ENCODE measurements at regions not wholly inside any gene's neighbourhood (a gene's known extent, or its start where the extent isn't known, plus 50 kb on each side); places are given as distances from the start of the nearest gene placed in this dataset.

GRCh38 chr5:125038477-125038876 is 292.0 kb upstream of the ZNF608 start:
- H3K4me3 ChIP-seq (ENCODE audit: low read depth, low read length), result no peak overlapping the region
- no peaks in the 10 kb centered on the region for H3K36me3 ChIP-seq (ENCODE audit: control insufficient read depth, insufficient read depth, low read length)
- no peak for DNase-seq (ENCODE audit: low read depth in 4 of 6, low spot score in 6 of 6)
- no peaks in the 10 kb centered on the region for H3K4me1 ChIP-seq (ENCODE audit: control insufficient read depth, insufficient read depth, low read length)
- WGBS (ENCODE audit: insufficient coverage), result 72% methylated on average over 4 of the region's 5 CpGs
- H3K27ac ChIP-seq (ENCODE audit: low read depth, low read length), result no peak overlapping the region
- no peaks in the 10 kb centered on the region for H3K9me3 ChIP-seq (ENCODE audit: control insufficient read depth, insufficient read depth, low read length)
- H3K27me3 ChIP-seq (ENCODE audit: control insufficient read depth, insufficient read depth, low read length), result no peaks in the 10 kb centered on the region

DNA sequence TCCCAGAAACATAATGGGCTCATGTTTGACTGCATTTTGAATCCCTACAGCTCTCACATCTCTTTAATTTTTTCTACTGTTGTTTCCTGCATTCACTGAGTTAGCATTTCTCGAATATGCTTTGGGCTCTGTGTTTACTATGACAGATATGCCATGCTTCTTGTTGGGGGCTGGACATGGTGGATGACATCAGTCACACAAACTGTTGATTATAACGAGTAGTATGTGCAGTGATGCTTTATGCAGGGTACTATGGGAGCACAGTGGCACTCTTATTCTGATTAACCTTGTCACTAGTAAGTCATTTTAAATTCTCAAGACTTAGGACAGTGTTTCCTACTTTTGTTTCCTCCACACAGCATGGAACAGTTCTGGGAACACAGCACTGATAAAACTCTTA is 295.4 kb upstream of the ZNF608 start:
- Histone ChIP-seq H3K27ac (ENCODE audit: low read depth, low read length) (no peak overlapping the region), H3K27me3 (ENCODE audit: control insufficient read depth, insufficient read depth, low read length) (no peaks in the 10 kb centered on the region), H3K4me1 (ENCODE audit: control insufficient read depth, insufficient read depth, low read length) (peaks cover 3% of the 10 kb centered on the region), H3K9me3 (ENCODE audit: control insufficient read depth, insufficient read depth, low read length) (no peaks in the 10 kb centered on the region), H3K4me3 (ENCODE audit: low read depth, low read length) (no peak overlapping the region), H3K36me3 (ENCODE audit: control insufficient read depth, insufficient read depth, low read length) (no peaks in the 10 kb centered on the region)
- WGBS (ENCODE audit: insufficient coverage), result no CpG with 5 or more reads among the region's 2 CpGs
- DNase-seq (ENCODE audit: low read depth in 4 of 6, low spot score in 6 of 6), result no peak

GRCh38 chr5:125042261-125042890 is 295.9 kb upstream of the ZNF608 start:
- WGBS (ENCODE audit: insufficient coverage), result no CpG with 5 or more reads among the region's 1 CpG
- Histone ChIP-seq H3K4me3 (ENCODE audit: low read depth, low read length) (no peak overlapping the region), H3K27me3 (ENCODE audit: control insufficient read depth, insufficient read depth, low read length) (no peaks in the 10 kb centered on the region), H3K36me3 (ENCODE audit: control insufficient read depth, insufficient read depth, low read length) (no peaks in the 10 kb centered on the region), H3K27ac (ENCODE audit: low read depth, low read length) (no peak overlapping the region), H3K9me3 (ENCODE audit: control insufficient read depth, insufficient read depth, low read length) (no peaks in the 10 kb centered on the region), H3K4me1 (ENCODE audit: control insufficient read depth, insufficient read depth, low read length) (peaks cover 3% of the 10 kb centered on the region)
- peak in 1 of 6 donors; percentile 42 for DNase-seq (ENCODE audit: low read depth in 4 of 6, low spot score in 6 of 6)

DNA sequence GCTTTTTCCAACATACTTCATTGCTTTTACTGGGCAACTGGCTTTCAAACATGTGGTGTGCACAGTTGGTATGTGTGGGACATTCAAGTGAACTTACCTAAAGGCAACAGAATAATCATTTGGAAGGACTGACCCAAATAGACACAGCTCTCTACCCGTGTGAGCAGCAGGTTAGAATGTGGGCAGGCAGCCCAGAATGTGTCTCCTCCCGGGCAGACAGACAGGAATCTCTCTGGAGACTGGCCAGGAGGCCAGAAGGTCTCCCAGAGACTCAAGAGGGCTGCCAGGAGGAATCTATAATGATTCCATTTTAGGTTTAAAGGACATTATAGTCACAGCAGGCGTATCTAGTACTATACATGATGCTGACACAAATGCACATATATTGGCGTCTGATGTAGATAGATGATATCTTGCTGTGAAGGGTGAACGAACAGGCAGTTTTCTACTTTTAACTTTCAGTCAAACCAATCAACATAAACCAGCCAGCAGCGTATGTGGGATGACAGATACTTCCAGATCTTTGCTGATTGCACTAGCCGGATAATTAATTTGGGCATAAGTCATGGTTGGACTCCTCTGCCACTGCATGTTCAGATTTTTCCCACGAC is 297.4 kb upstream of the ZNF608 start:
- Histone ChIP-seq H3K36me3 (ENCODE audit: control insufficient read depth, insufficient read depth, low read length) (no peaks in the 10 kb centered on the region), H3K9me3 (ENCODE audit: control insufficient read depth, insufficient read depth, low read length) (no peaks in the 10 kb centered on the region), H3K4me3 (ENCODE audit: low read depth, low read length) (no peak overlapping the region), H3K4me1 (ENCODE audit: control insufficient read depth, insufficient read depth, low read length) (peaks cover 3% of the 10 kb centered on the region), H3K27me3 (ENCODE audit: control insufficient read depth, insufficient read depth, low read length) (no peaks in the 10 kb centered on the region), H3K27ac (ENCODE audit: low read depth, low read length) (no peak overlapping the region)
- WGBS (ENCODE audit: insufficient coverage), result 23% methylated on average over 3 of the region's 8 CpGs
- peak in 3 of 6 donors; percentile 53 to 95 (median 86) for DNase-seq (ENCODE audit: low read depth in 4 of 6, low spot score in 6 of 6)

GRCh38 chr5:125044491-125045282 is 298.2 kb upstream of the ZNF608 start:
- H3K27me3 ChIP-seq (ENCODE audit: control insufficient read depth, insufficient read depth, low read length), result no peaks in the 10 kb centered on the region
- no peak overlapping the region for H3K4me3 ChIP-seq (ENCODE audit: low read depth, low read length)
- no peaks in the 10 kb centered on the region for H3K36me3 ChIP-seq (ENCODE audit: control insufficient read depth, insufficient read depth, low read length)
- no peak overlapping the region for H3K27ac ChIP-seq (ENCODE audit: low read depth, low read length)
- 89% methylated on average over 4 of the region's 8 CpGs for WGBS (ENCODE audit: insufficient coverage)
- H3K4me1 ChIP-seq (ENCODE audit: control insufficient read depth, insufficient read depth, low read length), result peaks cover 3% of the 10 kb centered on the region
- DNase-seq (ENCODE audit: low read depth in 4 of 6, low spot score in 6 of 6), result no peak
- no peaks in the 10 kb centered on the region for H3K9me3 ChIP-seq (ENCODE audit: control insufficient read depth, insufficient read depth, low read length)

DNA sequence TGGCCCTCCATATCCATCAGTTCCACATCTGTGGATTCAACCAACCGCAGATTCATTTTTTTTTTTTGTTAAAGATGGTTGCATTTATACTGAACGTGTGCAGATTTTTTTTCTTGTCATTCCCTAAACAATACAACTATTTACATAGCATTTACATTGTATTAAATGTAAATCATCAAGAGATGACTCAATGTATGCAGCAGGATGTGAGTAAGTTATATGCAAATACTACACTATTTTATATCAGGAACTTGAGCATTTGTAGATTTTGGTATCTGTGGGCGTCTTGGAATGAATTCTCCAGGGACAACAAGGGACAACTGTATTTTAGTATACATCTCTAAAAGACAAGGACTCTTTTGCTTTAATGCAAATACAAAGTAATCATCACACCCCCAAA is 299.2 kb upstream of the ZNF608 start:
- Histone ChIP-seq H3K4me1 (ENCODE audit: control insufficient read depth, insufficient read depth, low read length) (peaks cover 3% of the 10 kb centered on the region), H3K27me3 (ENCODE audit: control insufficient read depth, insufficient read depth, low read length) (no peaks in the 10 kb centered on the region), H3K9me3 (ENCODE audit: control insufficient read depth, insufficient read depth, low read length) (no peaks in the 10 kb centered on the region), H3K27ac (ENCODE audit: low read depth, low read length) (no peak overlapping the region), H3K4me3 (ENCODE audit: low read depth, low read length) (no peak overlapping the region), H3K36me3 (ENCODE audit: control insufficient read depth, insufficient read depth, low read length) (no peaks in the 10 kb centered on the region)
- no CpG with 5 or more reads among the region's 3 CpGs for WGBS (ENCODE audit: insufficient coverage)
- DNase-seq (ENCODE audit: low read depth in 4 of 6, low spot score in 6 of 6), result no peak

- Histone ChIP-seq H3K4me1 (ENCODE audit: control insufficient read depth, insufficient read depth, low read length) (peaks cover 3% of the 10 kb centered on the region), H3K36me3 (ENCODE audit: control insufficient read depth, insufficient read depth, low read length) (no peaks in the 10 kb centered on the region), H3K27ac (ENCODE audit: low read depth, low read length) (no peak overlapping the region), H3K27me3 (ENCODE audit: control insufficient read depth, insufficient read depth, low read length) (no peaks in the 10 kb centered on the region), H3K9me3 (ENCODE audit: control insufficient read depth, insufficient read depth, low read length) (peaks cover 1% of the 10 kb centered on the region), H3K4me3 (ENCODE audit: low read depth, low read length) (no peak overlapping the region)
- no peak for DNase-seq (ENCODE audit: low read depth in 4 of 6, low spot score in 6 of 6)
- WGBS (ENCODE audit: insufficient coverage), result 100% methylated on average over 1 of the region's 1 CpG
Measured at GRCh38 chr5:125046838-125047237, 300.4 kb upstream of the ZNF608 start.

DNA sequence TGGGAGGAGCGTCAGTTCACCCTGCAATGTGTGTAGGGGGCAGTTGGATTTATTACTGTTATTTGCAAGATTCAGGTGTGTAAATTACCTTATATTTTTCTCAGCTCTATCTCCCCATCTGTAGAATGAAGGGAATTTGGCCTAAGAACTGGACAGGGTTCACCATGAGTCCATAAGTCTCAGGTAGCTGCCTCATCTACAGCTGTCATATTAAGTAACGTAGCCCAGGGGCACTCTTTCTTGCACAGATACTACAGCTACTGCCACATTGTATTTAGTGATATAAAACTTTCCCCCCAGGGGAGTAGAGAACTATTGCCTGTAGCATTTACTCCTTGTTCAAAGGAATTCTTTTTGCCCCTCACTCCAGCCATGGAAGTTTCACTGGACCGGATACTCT is 301.4 kb upstream of the ZNF608 start:
- DNase-seq (ENCODE audit: low read depth in 4 of 6, low spot score in 6 of 6), result no peak
- H3K27ac ChIP-seq (ENCODE audit: low read depth, low read length), result no peak overlapping the region
- WGBS (ENCODE audit: insufficient coverage), result no CpG with 5 or more reads among the region's 3 CpGs
- H3K4me3 ChIP-seq (ENCODE audit: low read depth, low read length), result no peak overlapping the region
- H3K9me3 ChIP-seq (ENCODE audit: control insufficient read depth, insufficient read depth, low read length), result peaks cover 1% of the 10 kb centered on the region
- no peaks in the 10 kb centered on the region for H3K36me3 ChIP-seq (ENCODE audit: control insufficient read depth, insufficient read depth, low read length)
- H3K27me3 ChIP-seq (ENCODE audit: control insufficient read depth, insufficient read depth, low read length), result no peaks in the 10 kb centered on the region
- peaks cover 3% of the 10 kb centered on the region for H3K4me1 ChIP-seq (ENCODE audit: control insufficient read depth, insufficient read depth, low read length)

DNA sequence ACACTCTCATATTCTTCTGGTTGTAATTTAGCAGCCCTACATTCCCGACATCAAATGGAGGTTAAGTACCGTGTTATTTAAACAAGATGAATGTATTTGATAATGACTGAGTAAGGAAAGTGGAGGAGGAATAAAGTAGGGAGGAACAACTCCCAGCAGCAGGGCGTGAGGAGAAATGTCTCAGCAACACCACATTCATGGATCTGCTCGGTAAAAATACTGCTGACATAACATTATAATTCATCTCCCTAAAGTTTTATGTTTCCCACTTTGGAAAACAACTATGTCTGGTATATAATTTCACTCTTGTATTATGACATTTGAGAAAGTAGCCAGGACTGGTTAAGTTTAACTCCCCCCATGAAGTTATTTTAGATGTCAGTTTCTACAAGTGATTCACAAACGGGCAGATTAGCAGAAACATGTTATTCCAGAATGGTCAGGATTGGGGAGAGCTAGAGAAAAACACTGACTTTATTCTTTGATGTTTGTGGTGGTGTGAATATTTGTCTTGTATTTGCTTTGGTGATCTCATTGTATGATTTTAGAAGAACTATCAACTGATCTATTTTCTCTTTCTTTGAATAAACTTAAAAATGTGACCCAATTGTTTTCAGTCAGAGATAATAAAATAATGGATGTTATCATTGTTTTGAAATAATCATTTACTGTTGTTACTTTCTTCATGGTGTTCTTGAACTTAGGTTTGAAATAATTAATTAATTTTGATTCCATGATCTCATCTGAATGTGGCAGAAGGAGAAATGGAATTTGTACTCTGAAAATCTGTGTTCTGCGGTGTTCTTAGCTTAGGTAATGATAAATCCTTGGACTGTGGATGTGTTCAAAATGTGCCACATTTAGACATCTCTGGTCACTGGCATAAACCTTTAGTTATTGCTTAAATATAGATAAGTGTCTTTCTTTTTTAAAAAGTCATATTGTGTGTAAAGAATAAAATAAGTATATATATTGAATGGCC is 303.6 kb upstream of the ZNF608 start:
- DNase-seq (ENCODE audit: low read depth in 4 of 6, low spot score in 6 of 6), result peak in 1 of 6 donors; percentile 24
- Histone ChIP-seq H3K36me3 (ENCODE audit: control insufficient read depth, insufficient read depth, low read length) (no peaks in the 10 kb centered on the region), H3K9me3 (ENCODE audit: control insufficient read depth, insufficient read depth, low read length) (peaks cover 1% of the 10 kb centered on the region), H3K4me1 (ENCODE audit: control insufficient read depth, insufficient read depth, low read length) (no peaks in the 10 kb centered on the region), H3K4me3 (ENCODE audit: low read depth, low read length) (no peak overlapping the region), H3K27me3 (ENCODE audit: control insufficient read depth, insufficient read depth, low read length) (no peaks in the 10 kb centered on the region), H3K27ac (ENCODE audit: low read depth, low read length) (peak overlapping the region; percentile 16)
- WGBS (ENCODE audit: insufficient coverage), result no CpG with 5 or more reads among the region's 6 CpGs
